ENCODE measurements at regions not wholly inside any gene's neighbourhood (a gene's known extent, or its start where the extent isn't known, plus 50 kb on each side); places are given as distances from the start of the nearest gene placed in this dataset.

GRCh38 chr20:59469267-59470252 is 134.8 kb upstream of the PHACTR3 start:
- WGBS (ENCODE audit: extremely low coverage, insufficient coverage, low lambda C conversion rate): no CpG with 5 or more reads among the region's 34 CpGs
- no peak overlapping the region for H2BK5ac ChIP-seq (ENCODE audit: low read length)
- H3K18ac ChIP-seq (ENCODE audit: low read length): no peak overlapping the region
- H3K4ac ChIP-seq (ENCODE audit: low read depth, low read length): no peak overlapping the region
- H3K23ac ChIP-seq (ENCODE audit: low read length): no peak overlapping the region
- H3K4me1 ChIP-seq (ENCODE audit: control insufficient read depth, low read depth, low read length): peaks cover 6% of the 10 kb centered on the region
- peak overlapping the region; percentile 42 for H3K9ac ChIP-seq (ENCODE audit: low read length)
- peak overlapping the region; percentile 79 for H3K56ac ChIP-seq (ENCODE audit: low read length)
- no peak overlapping the region for H3K27ac ChIP-seq (ENCODE audit: low read depth, low read length)
- no peaks in the 10 kb centered on the region for H3K79me2 ChIP-seq (ENCODE audit: control insufficient read depth, insufficient read depth, low read length)
- no peaks in the 10 kb centered on the region for H3K79me1 ChIP-seq (ENCODE audit: low read length)
- no peak overlapping the region for H2BK120ac ChIP-seq (ENCODE audit: low read depth, low read length)
- DNase-seq: peak; percentile 74
- H4K8ac ChIP-seq (ENCODE audit: low read depth, low read length): no peak overlapping the region
- H3K4me2 ChIP-seq (ENCODE audit: low read length): no peak overlapping the region
- H3K27me3 ChIP-seq (ENCODE audit: insufficient read depth, low read length, poor library complexity): no peaks in the 10 kb centered on the region
- peak overlapping the region; percentile 56 for H4K5ac ChIP-seq (ENCODE audit: low read length)
- no peaks in the 10 kb centered on the region for H3K36me3 ChIP-seq (ENCODE audit: control insufficient read depth, insufficient read depth, low read length)
- H2BK15ac ChIP-seq (replicated peaks; ENCODE audit: low read depth): no peak overlapping the region
- H2AK5ac ChIP-seq (ENCODE audit: low read length): no peak overlapping the region
- no peak overlapping the region for H3K4me3 ChIP-seq (ENCODE audit: low read length)

GRCh38 chr20:59470521-59470920 is 133.8 kb upstream of the PHACTR3 start:
- peaks cover 6% of the 10 kb centered on the region for H3K4me1 ChIP-seq (ENCODE audit: control insufficient read depth, low read depth, low read length)
- H3K9ac ChIP-seq (ENCODE audit: low read length): no peak overlapping the region
- H3K79me1 ChIP-seq (ENCODE audit: low read length): no peaks in the 10 kb centered on the region
- H3K27ac ChIP-seq (ENCODE audit: low read depth, low read length): no peak overlapping the region
- no CpG with 5 or more reads among the region's 20 CpGs for WGBS (ENCODE audit: extremely low coverage, insufficient coverage, low lambda C conversion rate)
- no peak overlapping the region for H2BK15ac ChIP-seq (replicated peaks; ENCODE audit: low read depth)
- H3K4me2 ChIP-seq (ENCODE audit: low read length): no peak overlapping the region
- H4K8ac ChIP-seq (ENCODE audit: low read depth, low read length): no peak overlapping the region
- no peak overlapping the region for H3K18ac ChIP-seq (ENCODE audit: low read length)
- H3K23ac ChIP-seq (ENCODE audit: low read length): no peak overlapping the region
- H3K4me3 ChIP-seq (ENCODE audit: low read length): no peak overlapping the region
- no peaks in the 10 kb centered on the region for H3K27me3 ChIP-seq (ENCODE audit: insufficient read depth, low read length, poor library complexity)
- H2AK5ac ChIP-seq (ENCODE audit: low read length): no peak overlapping the region
- no peak overlapping the region for H3K56ac ChIP-seq (ENCODE audit: low read length)
- H2BK5ac ChIP-seq (ENCODE audit: low read length): no peak overlapping the region
- H3K79me2 ChIP-seq (ENCODE audit: control insufficient read depth, insufficient read depth, low read length): no peaks in the 10 kb centered on the region
- no peaks in the 10 kb centered on the region for H3K36me3 ChIP-seq (ENCODE audit: control insufficient read depth, insufficient read depth, low read length)
- no peak for DNase-seq
- H2BK120ac ChIP-seq (ENCODE audit: low read depth, low read length): no peak overlapping the region
- no peak overlapping the region for H3K4ac ChIP-seq (ENCODE audit: low read depth, low read length)
- no peak overlapping the region for H4K5ac ChIP-seq (ENCODE audit: low read length)

- H3K27ac ChIP-seq (ENCODE audit: low read depth, low read length): no peak overlapping the region
Measured at GRCh38 chr20:59471653-59472421, 132.5 kb upstream of the PHACTR3 start.

GRCh38 chr20:59473742-59474141 is 130.6 kb upstream of the PHACTR3 start:
- Histone ChIP-seq H4K8ac (ENCODE audit: low read depth, low read length) (no peak overlapping the region), H2BK15ac (replicated peaks; ENCODE audit: low read depth) (no peak overlapping the region), H3K36me3 (ENCODE audit: control insufficient read depth, insufficient read depth, low read length) (no peaks in the 10 kb centered on the region), H3K79me1 (ENCODE audit: low read length) (no peaks in the 10 kb centered on the region), H3K18ac (ENCODE audit: low read length) (no peak overlapping the region), H3K79me2 (ENCODE audit: control insufficient read depth, insufficient read depth, low read length) (no peaks in the 10 kb centered on the region), H4K5ac (ENCODE audit: low read length) (no peak overlapping the region), H2BK120ac (ENCODE audit: low read depth, low read length) (no peak overlapping the region), H3K27ac (ENCODE audit: low read depth, low read length) (no peak overlapping the region), H3K4me3 (ENCODE audit: low read length) (no peak overlapping the region), H3K4me1 (ENCODE audit: control insufficient read depth, low read depth, low read length) (peaks cover 6% of the 10 kb centered on the region), H2AK5ac (ENCODE audit: low read length) (no peak overlapping the region), H2BK5ac (ENCODE audit: low read length) (no peak overlapping the region), H3K4me2 (ENCODE audit: low read length) (no peak overlapping the region), H3K4ac (ENCODE audit: low read depth, low read length) (no peak overlapping the region), H3K56ac (ENCODE audit: low read length) (no peak overlapping the region), H3K9ac (ENCODE audit: low read length) (no peak overlapping the region), H3K23ac (ENCODE audit: low read length) (no peak overlapping the region), H3K27me3 (ENCODE audit: insufficient read depth, low read length, poor library complexity) (no peaks in the 10 kb centered on the region)
- no CpG with 5 or more reads among the region's 2 CpGs for WGBS (ENCODE audit: extremely low coverage, insufficient coverage, low lambda C conversion rate)
- no peak for DNase-seq

More at GRCh38 chr20:59471653-59472421, 132.5 kb upstream of the PHACTR3 start:
- H4K5ac ChIP-seq (ENCODE audit: low read length): no peak overlapping the region
- no peak overlapping the region for H3K23ac ChIP-seq (ENCODE audit: low read length)
- no peak overlapping the region for H3K18ac ChIP-seq (ENCODE audit: low read length)
- H3K27me3 ChIP-seq (ENCODE audit: insufficient read depth, low read length, poor library complexity): no peaks in the 10 kb centered on the region
- no peak for DNase-seq
- no peak overlapping the region for H3K56ac ChIP-seq (ENCODE audit: low read length)
- H3K9ac ChIP-seq (ENCODE audit: low read length): no peak overlapping the region
- H3K79me2 ChIP-seq (ENCODE audit: control insufficient read depth, insufficient read depth, low read length): no peaks in the 10 kb centered on the region
- no peaks in the 10 kb centered on the region for H3K36me3 ChIP-seq (ENCODE audit: control insufficient read depth, insufficient read depth, low read length)
- no peak overlapping the region for H4K8ac ChIP-seq (ENCODE audit: low read depth, low read length)
- no peak overlapping the region for H3K4me3 ChIP-seq (ENCODE audit: low read length)
- peaks cover 6% of the 10 kb centered on the region for H3K4me1 ChIP-seq (ENCODE audit: control insufficient read depth, low read depth, low read length)
- no peak overlapping the region for H3K4ac ChIP-seq (ENCODE audit: low read depth, low read length)
- no peak overlapping the region for H2BK5ac ChIP-seq (ENCODE audit: low read length)
- WGBS (ENCODE audit: extremely low coverage, insufficient coverage, low lambda C conversion rate): no CpG with 5 or more reads among the region's 12 CpGs
- H3K79me1 ChIP-seq (ENCODE audit: low read length): no peaks in the 10 kb centered on the region
- H2BK15ac ChIP-seq (replicated peaks; ENCODE audit: low read depth): no peak overlapping the region
- H3K4me2 ChIP-seq (ENCODE audit: low read length): no peak overlapping the region
- H2AK5ac ChIP-seq (ENCODE audit: low read length): no peak overlapping the region
- H2BK120ac ChIP-seq (ENCODE audit: low read depth, low read length): no peak overlapping the region

GRCh38 chr20:59481067-59481466 is 123.3 kb upstream of the PHACTR3 start:
- H3K4me3 ChIP-seq (ENCODE audit: low read length): no peak overlapping the region
- no peaks in the 10 kb centered on the region for H3K79me2 ChIP-seq (ENCODE audit: control insufficient read depth, insufficient read depth, low read length)
- H3K4ac ChIP-seq (ENCODE audit: low read depth, low read length): no peak overlapping the region
- no peaks in the 10 kb centered on the region for H3K79me1 ChIP-seq (ENCODE audit: low read length)
- no peak overlapping the region for H2BK15ac ChIP-seq (replicated peaks; ENCODE audit: low read depth)
- no peak overlapping the region for H3K4me2 ChIP-seq (ENCODE audit: low read length)
- H3K18ac ChIP-seq (ENCODE audit: low read length): no peak overlapping the region
- no peaks in the 10 kb centered on the region for H3K27me3 ChIP-seq (ENCODE audit: insufficient read depth, low read length, poor library complexity)
- H2BK120ac ChIP-seq (ENCODE audit: low read depth, low read length): no peak overlapping the region
- no peaks in the 10 kb centered on the region for H3K4me1 ChIP-seq (ENCODE audit: control insufficient read depth, low read depth, low read length)
- no peak overlapping the region for H3K56ac ChIP-seq (ENCODE audit: low read length)
- H3K36me3 ChIP-seq (ENCODE audit: control insufficient read depth, insufficient read depth, low read length): no peaks in the 10 kb centered on the region
- no peak overlapping the region for H3K27ac ChIP-seq (ENCODE audit: low read depth, low read length)
- H4K5ac ChIP-seq (ENCODE audit: low read length): no peak overlapping the region
- H3K23ac ChIP-seq (ENCODE audit: low read length): no peak overlapping the region
- no peak overlapping the region for H2AK5ac ChIP-seq (ENCODE audit: low read length)
- no peak overlapping the region for H4K8ac ChIP-seq (ENCODE audit: low read depth, low read length)
- no peak overlapping the region for H2BK5ac ChIP-seq (ENCODE audit: low read length)
- no peak for DNase-seq
- H3K9ac ChIP-seq (ENCODE audit: low read length): no peak overlapping the region
- WGBS (ENCODE audit: extremely low coverage, insufficient coverage, low lambda C conversion rate): no CpG with 5 or more reads among the region's 10 CpGs

Data from mesendoderm (in vitro differentiated cells).